ENCODE measurements at regions not wholly inside any gene's neighbourhood (a gene's known extent, or its start where the extent isn't known, plus 50 kb on each side); places are given as distances from the start of the nearest gene placed in this dataset.

GRCh38 chr5:8871446-8871845 lies 674.4 kb downstream of the SEMA5A start:
- Histone ChIP-seq H3K14ac (ENCODE audit: insufficient read length) (no peak overlapping the region), H3K27ac (ENCODE audit: low read depth, low read length) (no peak overlapping the region), H2AK5ac (ENCODE audit: low read depth, low read length) (no peak overlapping the region), H4K8ac (ENCODE audit: extremely low read depth, insufficient read depth, low read length) (no peak overlapping the region), H3K79me2 (ENCODE audit: control insufficient read depth in 1 of 2, insufficient read depth in 2 of 2, low read length in 2 of 2) (no peaks in the 10 kb centered on the region), H3K27me3 (replicated peaks in 1 of 4; ENCODE audit: control insufficient read depth in 3 of 4, extremely low read depth in 1 of 4, insufficient read depth in 3 of 4, low read length in 3 of 4) (no peaks in the 10 kb centered on the region), H2BK15ac (ENCODE audit: low read length) (no peak overlapping the region), H3K56ac (replicated peaks; ENCODE audit: insufficient read length, low read depth, low read length) (no peak overlapping the region), H3K36me3 (ENCODE audit: control insufficient read depth in 2 of 4, insufficient read depth in 4 of 4, low read length in 3 of 4) (peaks cover 0 to 3% (median 0%) of the 10 kb centered on the region in 4 experiments; a peak in 1 of 8 replicates), H2BK120ac (replicated peaks; ENCODE audit: low read depth, low read length) (no peak overlapping the region), H4K5ac (ENCODE audit: insufficient read length, low read depth, low read length) (no peak overlapping the region), H3K4me2 (ENCODE audit: insufficient read depth in 1 of 2, low read depth in 2 of 2, low read length in 2 of 2) (no peak overlapping the region), H3K79me1 (ENCODE audit: low read depth, low read length) (no peaks in the 10 kb centered on the region), H2BK5ac (ENCODE audit: low read depth, low read length) (no peak overlapping the region), H2BK12ac (ENCODE audit: low read depth, low read length) (no peak overlapping the region), H3K23ac (ENCODE audit: insufficient read length) (no peak overlapping the region), H2AFZ (ENCODE audit: low read length) (no peak overlapping the region), H3K4me3 (ENCODE audit: extremely low read depth in 1 of 4, insufficient read depth in 2 of 4, low read depth in 3 of 4, low read length in 4 of 4) (no peak overlapping the region), H3K9me3 (ENCODE audit: insufficient read depth in 2 of 2, low read depth in 1 of 2, low read length in 1 of 2) (no peaks in the 10 kb centered on the region), H3K9ac (replicated peaks in 1 of 4; ENCODE audit: extremely low read depth in 1 of 4, low read depth in 3 of 4, low read length in 3 of 4) (no peak overlapping the region), H3K23me2 (ENCODE audit: low read depth, low read length) (no peaks in the 10 kb centered on the region), H3K4me1 (replicated peaks in 1 of 4; ENCODE audit: control insufficient read depth in 3 of 4, insufficient read depth in 4 of 4, low read length in 3 of 4) (peaks cover 0 to 11% (median 2%) of the 10 kb centered on the region in 4 experiments; a peak in 4 of 7 replicates), H4K20me1 (replicated peaks in 1 of 2; ENCODE audit: control insufficient read depth in 1 of 2, insufficient read depth in 2 of 2, low read length in 2 of 2) (no peaks in the 10 kb centered on the region), H3K18ac (ENCODE audit: extremely low read depth, low read length) (no peak overlapping the region), H4K91ac (replicated peaks; ENCODE audit: insufficient read length, low read length) (no peak overlapping the region), H2BK20ac (ENCODE audit: low read length) (no peak overlapping the region), H3K4ac (replicated peaks; ENCODE audit: insufficient read length, low read depth, low read length) (no peak overlapping the region)
- DNase-seq (ENCODE audit: low read depth in 1 of 2, low spot score in 2 of 2) (no peak), FAIRE-seq (no peak)
- CTCF ChIA-PET (ENCODE audit: partially characterized antibody) = interaction anchor here (1.3 kb wide), 1 partner anchor 943 kb away, joined by 3 read pairs; no protein-coding TSS in a partner anchor
- WGBS, 2 experiments (ENCODE audit: extremely low coverage in 1 of 2, insufficient coverage in 1 of 2, insufficient read length in 1 of 2, insufficient replicate concordance in 2 of 2, low coverage in 1 of 2, low lambda C conversion rate in 2 of 2, missing lambda C conversion rate in 1 of 2) = 75% methylated on average over 2 of the region's 2 CpGs; no CpG with 5 or more reads in 1 of the 2 experiments
- POLR2A ChIA-PET (ENCODE audit: partially characterized antibody) = no interaction called here
- TF ChIP-seq SP1 (IDR thresholded peaks at IDR 0.05; ENCODE audit: low read depth, low read length) (no peak), CREB1 (IDR thresholded peaks at IDR 0.05) (no peak), RBBP5 (IDR thresholded peaks at IDR 0.05; ENCODE audit: borderline replicate concordance, low read depth, low read length) (no peak), CEBPB (IDR thresholded peaks at IDR 0.05; ENCODE audit: low read depth, low read length) (no peak)
- TF ChIP-seq, protein P1, sequence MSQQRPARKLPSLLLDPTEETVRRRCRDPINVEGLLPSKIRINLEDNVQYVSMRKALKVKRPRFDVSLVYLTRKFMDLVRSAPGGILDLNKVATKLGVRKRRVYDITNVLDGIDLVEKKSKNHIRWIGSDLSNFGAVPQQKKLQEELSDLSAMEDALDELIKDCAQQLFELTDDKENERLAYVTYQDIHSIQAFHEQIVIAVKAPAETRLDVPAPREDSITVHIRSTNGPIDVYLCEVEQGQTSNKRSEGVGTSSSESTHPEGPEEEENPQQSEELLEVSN (IDR thresholded peaks at IDR 0.05) = no peak
- TF ChIP-seq, protein P2, sequence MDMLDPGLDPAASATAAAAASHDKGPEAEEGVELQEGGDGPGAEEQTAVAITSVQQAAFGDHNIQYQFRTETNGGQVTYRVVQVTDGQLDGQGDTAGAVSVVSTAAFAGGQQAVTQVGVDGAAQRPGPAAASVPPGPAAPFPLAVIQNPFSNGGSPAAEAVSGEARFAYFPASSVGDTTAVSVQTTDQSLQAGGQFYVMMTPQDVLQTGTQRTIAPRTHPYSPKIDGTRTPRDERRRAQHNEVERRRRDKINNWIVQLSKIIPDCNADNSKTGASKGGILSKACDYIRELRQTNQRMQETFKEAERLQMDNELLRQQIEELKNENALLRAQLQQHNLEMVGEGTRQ (IDR thresholded peaks at IDR 0.05; ENCODE audit: low read length) = no peak
- TF ChIP-seq, protein P3, sequence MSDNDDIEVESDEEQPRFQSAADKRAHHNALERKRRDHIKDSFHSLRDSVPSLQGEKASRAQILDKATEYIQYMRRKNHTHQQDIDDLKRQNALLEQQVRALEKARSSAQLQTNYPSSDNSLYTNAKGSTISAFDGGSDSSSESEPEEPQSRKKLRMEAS (IDR thresholded peaks at IDR 0.05) = no peak

All from H1 (cell line).